ENCODE measurements at regions not wholly inside any gene's neighbourhood (a gene's known extent, or its start where the extent isn't known, plus 50 kb on each side); places are given as distances from the start of the nearest gene placed in this dataset.
A peak's percentile ranks its signal among the peaks of the same experiment; 100 is the strongest.

DNA sequence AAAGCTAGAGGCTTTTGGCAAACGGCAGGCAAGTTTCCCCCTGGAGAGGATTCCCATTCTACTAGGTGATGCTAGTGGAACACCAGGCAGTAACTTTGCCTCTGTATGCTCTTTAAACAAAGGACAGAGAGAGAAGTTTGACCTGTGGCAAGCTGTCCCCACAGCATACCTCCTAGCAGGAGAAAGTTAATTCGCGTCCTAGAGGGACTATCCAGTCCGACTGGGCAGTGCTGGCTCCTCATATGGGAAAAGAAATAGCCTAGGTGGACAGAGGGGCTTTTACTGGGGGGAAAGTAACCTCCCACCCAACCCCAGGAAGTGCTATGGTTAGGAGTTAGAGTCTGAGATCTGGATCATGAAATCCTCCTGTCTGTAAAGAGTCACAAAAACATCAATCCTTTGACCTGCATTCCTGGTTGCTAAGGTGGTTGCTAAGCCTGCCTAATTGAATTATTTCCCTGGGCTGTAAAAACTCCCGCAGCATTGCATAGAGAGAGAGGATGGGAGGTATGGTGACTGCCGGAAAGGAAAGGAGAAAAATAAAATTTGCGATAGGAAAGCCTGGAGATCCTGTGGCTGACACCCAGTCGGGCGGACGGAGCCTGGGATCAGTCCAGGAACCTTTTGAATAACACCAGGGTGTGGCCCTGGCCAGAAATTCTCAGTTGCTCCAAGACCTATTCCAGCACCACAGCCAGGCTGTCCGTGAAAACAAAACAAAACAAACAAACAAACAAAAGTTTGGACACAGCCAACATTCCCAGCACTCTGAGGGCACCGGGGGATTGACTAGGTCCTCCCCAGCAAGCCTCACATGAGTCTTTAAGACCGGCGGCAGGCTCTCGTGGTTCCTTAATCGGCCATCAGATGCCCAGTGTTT is 67.7 kb upstream of the ATP11B start:
- peak; percentile 2 for DNase-seq (ENCODE audit: low read depth)

DNA sequence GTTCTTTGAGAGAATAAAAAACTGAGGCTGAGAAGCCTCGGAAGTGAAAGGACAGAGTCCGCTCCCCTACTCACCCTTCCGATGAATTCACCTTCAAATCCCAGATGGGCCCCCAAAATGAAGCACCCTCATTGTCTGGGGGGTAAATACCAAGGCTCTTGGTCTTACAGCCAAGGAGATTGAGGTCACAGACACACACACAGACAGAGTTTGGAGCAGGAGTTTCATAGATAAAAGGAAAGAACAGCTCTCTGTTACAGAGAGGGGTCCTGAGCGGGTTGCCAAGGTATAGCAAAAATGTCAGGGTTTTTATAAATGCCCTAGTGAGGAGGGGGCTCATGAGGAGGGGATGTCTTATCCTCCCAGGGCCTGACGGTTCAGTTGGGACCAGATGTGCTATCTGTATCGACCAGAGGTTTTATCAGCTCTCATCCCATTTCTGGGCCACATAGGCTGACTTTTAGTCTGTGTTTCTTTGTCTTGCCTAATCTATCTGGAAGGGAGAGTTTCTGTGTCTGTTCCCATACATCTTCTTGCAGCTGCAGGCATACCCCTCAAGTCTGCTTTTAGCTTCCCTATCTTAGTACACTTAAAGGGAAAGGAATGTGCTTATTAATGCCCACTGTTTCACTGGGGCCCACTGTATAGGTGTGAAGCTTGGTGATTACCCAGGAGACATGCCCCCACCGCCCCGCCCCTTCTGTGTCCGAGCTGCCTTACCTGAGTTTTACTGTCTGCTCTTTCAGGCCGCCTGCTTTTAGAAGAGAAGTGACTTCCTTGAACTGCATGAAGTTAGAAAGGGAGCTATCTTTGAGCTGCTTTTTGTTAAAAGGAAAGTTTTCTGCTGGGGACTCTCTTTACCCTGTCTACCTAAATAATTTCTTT is 66.8 kb upstream of the ATP11B start:
- no peak for DNase-seq (ENCODE audit: low read depth)

DNA sequence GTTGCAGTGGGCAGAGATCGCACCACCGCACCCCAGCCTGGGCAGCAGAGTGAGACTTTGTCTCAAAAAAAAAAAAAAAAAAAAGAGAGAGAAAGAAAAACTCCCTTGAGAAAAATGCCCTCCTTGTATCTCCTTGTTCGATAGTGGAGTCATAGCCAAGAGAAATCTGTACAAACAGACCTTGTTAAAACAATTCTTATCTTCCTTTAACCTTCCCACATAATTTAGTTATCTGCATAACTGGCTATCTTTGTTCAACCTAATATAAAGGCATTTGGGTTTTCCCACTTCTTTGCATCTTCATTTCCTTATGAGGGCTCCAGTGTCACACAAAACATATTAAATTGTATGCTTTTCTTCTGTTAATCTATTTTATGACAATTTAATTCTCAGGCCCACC is 65.1 kb upstream of the ATP11B start:
- no peak for DNase-seq (ENCODE audit: low read depth)

DNA sequence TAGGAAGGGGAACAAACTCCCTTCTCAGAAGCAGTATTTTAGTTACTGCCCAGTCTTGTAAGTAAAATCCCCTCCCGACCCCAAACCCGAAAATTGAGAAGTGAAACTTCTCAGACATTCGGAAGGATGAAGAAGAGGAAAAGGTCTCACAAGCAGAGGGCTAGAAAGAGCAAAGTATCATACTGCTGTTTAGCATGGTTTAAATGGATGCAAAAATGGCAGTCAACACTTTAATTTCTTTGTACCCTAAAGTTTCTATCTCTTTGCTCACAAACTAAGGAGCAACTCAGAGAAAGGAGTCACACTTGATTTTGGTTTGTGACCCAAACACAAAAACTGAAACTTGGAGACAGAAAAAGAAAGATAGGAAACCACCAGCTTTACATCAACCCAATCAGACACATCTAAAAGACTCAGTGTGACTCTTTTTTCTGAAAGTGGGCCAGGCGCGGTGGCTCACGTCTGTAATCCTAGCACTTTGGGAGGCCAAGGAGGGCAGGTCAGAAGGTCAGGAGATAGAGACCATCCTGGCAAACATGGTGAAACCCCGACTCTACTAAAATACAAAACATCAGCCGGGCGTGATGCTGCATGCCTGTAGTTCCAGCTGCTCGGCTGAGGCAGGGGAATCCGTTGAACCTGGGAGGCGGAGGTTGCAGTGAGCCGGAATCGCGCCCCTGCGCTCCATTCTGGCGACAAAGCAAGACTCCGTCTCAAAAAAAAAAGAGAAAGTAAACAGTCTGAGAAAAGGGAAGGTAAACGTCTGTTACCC is 63.2 kb upstream of the ATP11B start:
- no peak for DNase-seq (ENCODE audit: low read depth)

DNA sequence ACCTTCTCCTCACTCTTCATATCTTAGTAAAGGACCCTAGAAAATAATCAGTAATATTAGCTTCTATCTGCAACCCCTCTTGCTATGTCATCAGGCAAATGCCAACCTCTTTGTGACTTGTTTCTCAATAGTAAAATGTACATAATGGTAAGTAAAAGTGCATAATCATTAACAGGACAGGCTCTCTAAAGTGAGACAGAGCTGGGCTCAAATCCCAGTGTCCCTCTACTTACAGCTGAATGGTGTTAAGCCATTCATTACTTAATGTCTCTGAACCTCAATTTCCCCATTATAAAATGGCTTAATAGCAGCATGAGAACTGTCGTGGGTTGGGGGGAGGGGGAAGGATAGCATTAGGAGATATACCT is 62.6 kb upstream of the ATP11B start:
- DNase-seq (ENCODE audit: low read depth) = no peak

DNA sequence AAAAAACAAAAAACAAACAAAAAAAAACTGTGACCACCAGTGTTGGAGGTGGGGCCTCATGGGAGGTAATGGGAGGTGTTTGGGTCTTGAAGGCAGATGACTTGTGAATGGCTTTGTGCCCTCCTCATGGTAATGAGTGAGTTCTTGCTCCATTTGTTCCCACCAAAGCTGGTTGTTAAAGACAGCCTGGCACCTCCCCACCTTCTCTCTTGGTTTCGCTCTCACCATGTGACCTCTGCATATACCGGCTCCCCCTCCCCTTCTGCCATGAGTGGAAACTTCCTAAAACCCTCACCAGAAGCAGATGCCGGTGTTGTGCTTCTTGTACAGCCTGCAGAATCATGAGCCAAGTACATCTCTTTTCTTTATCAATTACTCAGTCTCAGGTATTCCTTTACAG is 61.5 kb upstream of the ATP11B start:
- DNase-seq (ENCODE audit: low read depth) = no peak

DNA sequence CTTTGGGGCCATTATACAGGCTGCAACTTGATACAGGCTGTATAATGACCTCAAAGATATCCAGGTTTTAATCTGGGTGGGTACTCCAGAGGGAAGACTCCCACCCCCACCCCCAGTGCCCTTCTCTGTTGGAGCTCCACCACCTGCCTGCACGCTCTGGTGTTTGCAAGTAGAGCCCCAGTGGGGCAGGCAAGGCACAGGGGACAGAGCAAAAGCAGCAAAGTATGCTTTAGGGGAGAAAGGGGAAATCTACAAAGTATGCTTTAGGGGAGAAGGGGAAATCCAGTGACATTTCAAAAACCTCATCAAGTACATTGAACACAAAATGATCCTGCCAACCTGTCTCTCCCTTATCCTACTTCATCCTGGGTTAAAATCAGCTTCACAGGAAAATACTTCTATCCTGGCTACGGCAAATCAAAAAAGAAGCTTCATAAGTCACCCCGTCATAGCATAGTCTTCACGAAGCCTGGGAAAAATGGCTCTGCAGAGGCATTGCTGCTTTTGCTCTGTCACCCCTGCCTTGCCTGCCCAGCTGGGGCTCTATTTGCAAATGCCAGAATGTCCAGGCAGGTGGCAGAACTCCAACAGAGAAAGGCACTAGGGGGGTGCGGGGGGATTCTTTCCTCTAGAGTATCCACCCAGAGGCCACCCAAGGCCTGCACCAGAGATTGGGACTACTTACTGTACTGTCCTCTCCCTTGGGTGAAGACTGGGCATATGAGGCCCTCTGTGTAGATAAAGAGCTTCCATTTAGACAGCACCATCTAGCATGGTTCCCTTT is 60.9 kb upstream of the ATP11B start:
- DNase-seq (ENCODE audit: low read depth) = no peak

DNA sequence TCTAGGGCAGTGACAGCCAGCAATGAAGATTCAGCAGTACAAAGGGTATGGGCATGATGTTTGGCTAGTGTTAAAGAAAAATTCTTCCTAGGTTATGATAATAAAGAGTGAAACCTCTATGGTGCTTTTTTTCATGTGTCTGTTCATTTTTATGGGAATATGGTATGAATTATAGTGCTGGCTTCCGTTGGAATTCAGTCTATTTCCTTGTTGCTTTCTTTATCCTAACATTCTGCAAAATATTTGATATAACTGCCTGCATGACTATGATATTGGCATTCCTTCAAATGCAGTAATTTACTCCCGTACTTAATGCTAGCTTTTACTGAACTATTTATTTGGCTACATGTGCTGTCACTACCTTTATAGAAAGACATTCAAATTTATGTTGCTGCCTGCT is 57.6 kb upstream of the ATP11B start:
- peak; percentile 27 for DNase-seq (ENCODE audit: low read depth)

DNA sequence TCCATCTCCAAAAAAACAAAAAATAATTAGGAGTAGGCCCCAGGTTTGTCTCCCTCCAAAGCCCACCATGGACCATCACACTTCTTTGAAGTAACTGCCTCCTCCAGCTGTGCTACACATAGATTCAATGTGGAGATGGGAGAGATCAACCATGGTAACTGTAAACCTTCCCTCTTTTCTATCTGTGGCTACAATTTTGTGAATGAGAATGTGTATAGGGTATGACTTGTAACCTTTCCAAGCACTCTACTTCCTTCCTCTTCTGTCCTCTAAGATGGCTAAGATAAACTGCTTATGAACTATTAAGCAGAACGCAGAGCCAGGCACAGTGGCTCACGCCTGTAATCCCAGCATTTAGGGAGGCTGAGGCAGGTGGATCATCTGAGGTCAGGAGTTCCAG is 55.5 kb upstream of the ATP11B start:
- no peak for DNase-seq (ENCODE audit: low read depth)

DNA sequence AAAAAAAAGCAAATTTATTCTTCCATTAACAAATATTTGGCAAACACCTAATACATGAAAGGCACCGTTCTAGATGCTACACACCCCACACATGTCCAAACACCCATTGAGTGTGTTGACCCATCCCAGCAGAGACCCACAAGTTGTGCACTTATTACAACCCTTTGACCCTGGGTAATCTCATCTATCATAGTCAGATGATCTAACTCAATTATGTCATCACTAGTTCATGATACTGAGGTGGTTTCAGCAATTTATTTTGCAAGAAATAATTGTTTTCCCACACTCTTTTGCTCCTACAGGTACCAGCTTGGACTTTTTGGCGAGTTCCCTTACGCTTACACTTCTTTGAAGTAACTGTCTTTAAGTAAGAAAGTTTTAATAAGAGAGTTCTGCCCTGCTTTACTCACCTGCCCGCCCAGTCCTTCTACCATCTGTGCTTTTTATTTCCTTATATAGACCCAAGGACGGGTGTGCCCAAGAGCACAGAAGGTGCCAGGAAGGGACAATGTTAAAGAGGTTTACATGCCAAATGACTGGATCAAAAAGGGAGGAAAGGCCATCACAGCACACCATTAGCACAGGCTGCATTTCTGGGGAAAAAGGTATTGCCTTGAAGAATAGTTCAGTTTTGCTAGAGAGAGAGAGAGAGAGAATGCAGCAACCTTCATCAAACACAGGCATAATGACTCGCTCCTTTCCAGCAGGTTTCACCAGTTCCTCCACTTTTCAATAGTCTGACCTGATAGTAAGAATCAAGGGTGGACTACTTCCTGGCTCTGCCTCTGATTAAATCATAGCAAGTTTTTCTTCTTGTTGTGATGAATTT is 54.5 kb upstream of the ATP11B start:
- DNase-seq (ENCODE audit: low read depth) = no peak

DNA sequence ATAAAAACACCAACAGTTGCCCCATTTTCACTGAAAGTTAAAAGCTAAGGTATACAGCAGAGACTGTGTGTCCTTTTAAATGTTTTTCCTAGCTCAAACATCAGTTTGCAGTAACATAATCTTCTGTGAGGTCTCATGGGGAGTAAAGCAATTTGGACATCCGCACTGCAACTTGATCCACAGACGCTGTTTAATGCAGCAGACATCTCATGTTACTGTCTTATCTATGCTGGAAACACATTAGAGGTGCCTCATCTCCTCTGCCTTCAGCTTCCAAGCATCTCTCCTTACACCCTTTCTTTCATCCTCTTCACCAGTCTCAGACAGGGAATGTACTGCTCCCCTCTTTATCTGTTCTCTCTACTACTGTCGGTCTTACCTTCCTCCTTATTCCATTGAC is 53.7 kb upstream of the ATP11B start:
- peak; percentile 17 for DNase-seq (ENCODE audit: low read depth)

DNA sequence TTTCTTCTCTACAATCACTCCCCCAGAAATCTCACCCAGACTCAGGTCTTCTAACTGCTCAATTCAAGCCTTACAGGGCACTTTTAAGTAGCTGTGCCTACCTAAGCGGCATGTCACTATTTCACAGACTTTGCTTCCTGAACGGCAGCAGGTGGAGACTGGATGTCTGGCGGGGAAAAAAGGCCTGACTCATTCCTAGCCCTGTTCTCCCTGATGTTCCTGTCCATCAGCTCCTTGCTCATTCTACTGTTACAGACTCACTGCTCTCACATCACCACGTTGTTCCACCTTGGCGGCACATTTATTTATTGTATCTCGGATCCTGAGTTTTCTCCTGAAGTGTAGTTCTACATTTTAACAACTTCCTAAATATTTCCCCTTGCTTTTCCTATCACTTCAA is 52.6 kb upstream of the ATP11B start:
- DNase-seq (ENCODE audit: low read depth) = no peak

DNA sequence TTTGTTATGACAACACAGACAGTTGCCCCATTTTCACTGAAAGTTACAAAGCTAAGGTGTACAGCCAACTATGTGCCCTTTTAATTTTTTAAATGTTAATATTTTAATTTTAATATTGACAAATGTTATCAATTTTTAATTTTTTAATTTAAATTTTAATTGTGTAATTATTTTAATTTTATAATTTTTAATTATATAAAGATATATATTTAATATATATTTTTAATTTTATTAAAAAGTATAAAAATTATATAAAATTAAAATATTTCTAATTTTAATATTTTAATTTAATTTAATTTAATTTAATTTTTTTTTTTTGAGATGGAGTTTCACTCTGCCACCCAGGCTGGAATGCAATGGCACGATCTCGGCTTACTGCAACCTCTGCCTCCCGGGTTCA is 52.1 kb upstream of the ATP11B start:
- no peak for DNase-seq (ENCODE audit: low read depth)
